CD4-positive, alpha-beta T cell treated with Interferon gamma for 1 hour (primary cell): ENCODE measurements at regions not wholly inside any gene's neighbourhood (a gene's known extent, or its start where the extent isn't known, plus 50 kb on each side); places are given as distances from the start of the nearest gene placed in this dataset.
"Not testable (repeated sequence)": the region's sequence is repeated elsewhere in the genome, so short reads cannot be mapped to it uniquely, and the experiment has no call there.

ENCODE experiments used
- DNase-seq: peaks from one replicate; pipeline ENCODE4 v3.0.0-alpha.2; 2020

DNA sequence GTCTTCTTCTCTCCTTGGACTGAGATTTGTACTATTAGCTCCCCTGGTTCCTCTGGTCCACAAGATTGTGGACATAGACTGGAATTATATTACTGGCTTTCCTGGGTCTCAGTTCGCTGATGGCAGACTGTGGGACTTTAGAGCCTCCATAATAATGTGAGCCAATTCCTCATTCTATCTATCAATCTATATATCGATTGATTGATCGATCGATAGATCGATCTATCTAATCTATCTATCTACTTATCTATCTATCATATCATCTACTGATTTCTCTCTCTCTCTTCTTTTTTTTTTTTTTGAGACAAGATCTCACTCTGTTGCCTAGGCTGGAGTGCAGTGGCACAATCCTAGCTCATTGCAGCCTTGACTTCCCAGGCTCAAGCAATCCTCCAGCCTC lies 51.5 kb upstream of the DDR1 start:
- no peak for DNase-seq

- no peak for DNase-seq
Observed at GRCh38 chr6:30830438-30830837, 53.9 kb upstream of the DDR1 start.

GRCh38 chr6:30829639-30830255 lies 54.6 kb upstream of the DDR1 start:
- DNase-seq = no peak

GRCh38 chr6:30829033-30829432 lies 55.3 kb upstream of the DDR1 start:
- no peak for DNase-seq

DNA sequence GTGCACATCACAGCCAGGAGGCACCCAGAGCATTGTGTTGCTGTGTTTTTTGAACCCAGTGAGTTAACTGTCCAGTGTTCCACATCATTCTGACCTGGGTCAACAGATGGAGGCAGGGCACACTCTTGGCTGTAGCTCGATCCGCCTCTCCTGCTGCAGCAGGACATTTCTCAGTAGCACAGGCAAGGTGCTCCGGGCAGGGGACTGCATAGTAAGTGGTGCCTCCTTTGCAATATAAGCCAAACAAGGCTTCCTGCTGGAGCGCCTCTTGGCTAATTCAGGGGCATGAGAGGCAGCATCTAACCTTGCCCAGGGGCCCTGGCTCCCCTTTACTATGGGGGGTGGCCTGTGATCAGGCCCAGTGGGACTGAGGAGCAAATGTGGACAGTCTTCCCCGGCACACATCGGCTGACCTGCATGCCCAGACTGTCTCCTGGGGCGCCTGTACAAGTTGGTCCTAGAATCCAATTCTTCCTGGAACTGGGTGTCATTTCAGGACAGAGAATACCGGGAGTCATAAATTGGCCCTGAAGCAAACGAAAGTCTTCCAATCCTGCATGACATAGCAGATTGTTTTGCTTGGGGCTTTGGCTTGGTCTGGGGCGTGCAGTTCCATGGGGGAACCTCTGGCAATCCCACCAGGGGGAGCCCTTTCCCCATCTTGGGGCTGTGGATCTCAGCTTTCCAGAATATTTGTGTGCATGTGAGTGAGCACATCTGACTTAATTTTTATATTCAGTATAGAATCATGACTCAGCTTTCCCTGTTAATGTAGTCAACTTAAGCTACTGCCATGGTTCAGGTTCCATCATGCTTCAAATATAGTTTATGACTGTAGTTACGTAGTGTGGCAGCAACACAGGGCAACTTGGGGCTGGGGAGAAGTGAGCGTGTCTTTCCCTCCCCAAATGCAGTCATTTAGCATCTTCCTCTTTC lies 56.0 kb upstream of the DDR1 start:
- peak; percentile 72 for DNase-seq

- no peak for DNase-seq
Observed at GRCh38 chr6:30826961-30827342, 57.4 kb upstream of the DDR1 start.

GRCh38 chr6:30824698-30825097 lies 59.6 kb upstream of the DDR1 start:
- DNase-seq = no peak

GRCh38 chr6:30823534-30823865 lies 60.8 kb upstream of the DDR1 start:
- no peak for DNase-seq

- DNase-seq = no peak
Observed at GRCh38 chr6:30821862-30822784, 62.2 kb upstream of the DDR1 start.

DNA sequence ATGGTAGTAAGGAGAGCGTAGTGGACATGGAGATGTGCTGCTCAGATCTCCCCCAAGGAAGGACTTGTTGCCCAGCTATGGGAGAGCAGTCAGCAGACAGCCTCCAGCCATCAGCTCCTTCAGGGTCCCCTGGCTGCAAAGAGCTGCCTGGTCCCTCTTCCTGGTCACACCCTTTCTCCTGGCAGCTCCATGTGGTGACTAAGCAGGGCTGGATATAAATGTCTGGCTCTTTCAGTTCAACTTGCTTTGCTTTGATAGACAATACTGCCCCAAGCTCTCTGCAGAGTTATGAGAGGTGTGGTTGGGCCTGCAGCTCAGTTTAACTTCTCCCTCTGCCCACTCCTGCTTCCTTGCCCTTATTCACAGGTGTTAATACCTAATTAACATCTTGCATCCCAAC lies 64.1 kb upstream of the DDR1 start:
- DNase-seq = no peak

- DNase-seq = no peak
Observed at GRCh38 chr6:30819297-30819917, 64.9 kb upstream of the DDR1 start.

- DNase-seq = no peak
Observed at GRCh38 chr6:30818391-30818841, 65.9 kb upstream of the DDR1 start.

- DNase-seq = no peak
Observed at GRCh38 chr6:30816791-30817739, 67.3 kb upstream of the DDR1 start.

DNA sequence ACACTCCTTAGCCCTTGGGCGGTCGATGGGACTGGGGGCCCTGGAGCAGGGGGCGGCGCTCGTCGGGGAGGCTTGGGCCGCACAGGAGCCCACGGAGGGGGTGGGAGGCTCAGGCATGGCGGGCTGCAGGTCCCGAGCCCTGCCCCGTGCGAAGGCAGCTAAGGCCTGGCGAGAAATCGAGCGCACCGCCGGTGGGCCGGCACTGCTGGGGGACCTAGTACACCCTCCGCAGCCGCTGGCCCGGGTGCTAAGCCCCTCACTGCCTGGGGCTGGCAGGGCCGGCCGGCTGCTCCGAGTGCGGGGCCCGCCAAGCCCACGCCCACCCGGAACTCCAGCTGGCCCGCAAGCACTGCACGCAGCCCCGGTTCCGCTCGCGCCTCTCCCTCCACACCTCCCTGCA lies 68.0 kb upstream of the DDR1 start:
- not testable (repeated sequence) for DNase-seq

DNA sequence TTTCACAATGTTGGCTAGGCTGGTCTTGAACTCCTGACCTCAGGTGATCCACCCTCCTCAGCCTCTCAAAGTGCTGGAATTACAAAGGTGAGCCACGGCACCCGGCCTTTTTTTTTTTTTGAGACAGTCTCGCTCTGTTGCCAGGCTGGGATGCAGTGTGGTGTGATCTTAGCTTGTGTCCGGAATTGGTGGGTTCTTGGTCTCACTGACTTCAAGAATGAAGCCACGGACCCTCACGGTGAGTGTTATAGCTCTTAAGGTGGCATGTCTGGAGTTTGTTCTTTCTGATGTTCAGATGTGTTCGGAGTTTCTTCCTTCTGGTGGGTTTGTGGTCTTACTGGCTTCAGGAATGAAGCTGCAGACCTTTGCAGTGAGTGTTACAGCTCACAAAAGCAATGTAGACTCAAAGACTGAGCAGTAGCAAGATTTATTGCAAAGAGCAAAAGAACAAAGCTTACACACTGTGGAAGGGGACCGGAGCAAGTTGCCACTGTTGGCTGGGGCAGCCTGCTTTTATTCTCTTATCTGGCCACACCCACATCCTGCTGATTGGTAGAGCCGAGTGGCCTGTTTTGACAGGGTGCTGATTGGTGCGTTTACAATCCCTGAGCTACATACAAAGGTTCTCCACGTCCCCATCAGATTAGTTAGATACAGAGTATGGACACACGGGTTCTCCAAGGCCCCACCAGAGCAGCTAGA lies 69.1 kb upstream of the DDR1 start:
- not testable (repeated sequence) for DNase-seq

- peak; percentile 50 for DNase-seq
Observed at GRCh38 chr6:30814146-30815040, 69.9 kb upstream of the DDR1 start.

DNA sequence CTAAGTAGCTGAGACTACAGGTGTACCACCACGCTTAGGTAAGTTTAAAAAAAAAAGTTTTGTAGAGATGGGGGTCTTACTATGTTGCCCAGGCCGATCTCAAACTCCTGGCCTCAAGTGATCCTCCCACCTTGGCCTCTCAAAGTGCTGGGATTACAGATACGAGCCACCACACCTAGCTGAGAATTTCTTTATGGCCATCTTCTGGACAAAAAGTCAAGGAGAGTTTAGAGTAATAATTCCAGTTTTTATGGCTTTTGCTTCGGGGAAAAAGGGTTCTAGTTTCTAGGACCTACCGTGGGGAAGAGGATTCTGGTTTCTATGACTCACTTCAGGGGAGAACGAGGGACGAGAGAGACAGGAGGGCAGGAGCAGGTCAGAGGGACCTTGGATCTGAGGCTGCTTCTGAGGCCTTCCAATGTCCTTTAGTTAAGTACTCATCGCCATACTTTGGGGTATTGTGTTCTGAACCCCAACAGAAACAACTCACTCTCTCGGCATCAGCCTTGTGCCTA lies 69.3 kb upstream of the IER3 start:
- no peak for DNase-seq

DNA sequence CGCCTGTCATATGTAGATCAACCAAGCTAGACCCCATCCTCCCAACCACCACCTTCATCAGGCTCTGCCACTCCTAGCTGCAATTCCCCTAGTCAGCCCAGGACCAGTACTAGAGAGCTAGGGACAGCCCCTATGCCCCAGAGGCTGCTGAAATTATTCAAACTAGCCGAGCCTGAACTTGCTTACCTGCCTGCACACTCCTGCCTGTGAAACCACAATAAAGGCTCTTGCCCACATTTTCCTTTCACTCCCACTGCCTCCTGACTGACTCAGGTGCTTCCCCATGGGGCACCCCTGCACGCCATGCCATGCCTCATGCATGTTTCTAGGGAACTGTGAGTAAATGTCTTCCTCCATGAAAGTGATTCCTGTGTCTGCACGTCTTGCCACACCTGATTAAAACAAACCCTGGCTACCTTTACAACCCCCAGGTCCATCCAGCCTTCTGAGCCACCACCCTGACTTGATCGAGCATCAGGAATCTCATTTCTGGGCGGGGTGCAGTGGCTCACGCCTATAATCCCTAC lies 66.5 kb upstream of the IER3 start:
- no peak for DNase-seq

- DNase-seq = not testable (repeated sequence)
Observed at GRCh38 chr6:30807566-30807965, 63.2 kb upstream of the IER3 start.
